Cardiac fibroblast (primary cell): ENCODE measurements at regions not wholly inside any gene's neighbourhood (a gene's known extent, or its start where the extent isn't known, plus 50 kb on each side); places are given as distances from the start of the nearest gene placed in this dataset.
A peak's percentile ranks its signal among the peaks of the same experiment; 100 is the strongest.

Source experiments
- DNase-seq, 2 donors: peaks; one replicate each; pipeline versions ENCODE4 v3.0.0 to v3.0.0-alpha.2; 2010; ENCODE audit warnings: low read depth in 2 of 2
- H3K4me3 ChIP-seq, 2 donors: replicated peaks in 1 of 2; 1 replicate in 1 of 2; 2 replicates in 1 of 2; pipeline ENCODE4 v1.5.1; 2011; ENCODE audit warnings: low read depth in 2 of 2, low read length in 2 of 2, mild to moderate bottlenecking in 2 of 2, moderate library complexity in 1 of 2
- CTCF ChIP-seq: IDR thresholded peaks from one replicate; pipeline ENCODE4 v1.5.1; 2011; ENCODE audit warnings: low read depth, mild to moderate bottlenecking, low read length, inconsistent platforms

- DNase-seq: no peak
- TF ChIP-seq CTCF: no peak
- no peak overlapping the region for H3K4me3 ChIP-seq
These were observed 1069.9 kb downstream of the EFNA5 start for GRCh38 chr5:106600803-106601202.

- DNase-seq: no peak
- no peak overlapping the region for H3K4me3 ChIP-seq
- no peak for TF ChIP-seq CTCF
These were observed 1074.9 kb downstream of the EFNA5 start for GRCh38 chr5:106595864-106596263.

GRCh38 chr5:106584268-106584667 is 1086.5 kb downstream of the EFNA5 start:
- DNase-seq: peak; percentile 4 to 55
- TF ChIP-seq CTCF: no peak
- H3K4me3 ChIP-seq: no peak overlapping the region

GRCh38 chr5:106578736-106579135 is 1092.0 kb downstream of the EFNA5 start:
- no peak for TF ChIP-seq CTCF
- no peak overlapping the region for H3K4me3 ChIP-seq
- DNase-seq: no peak

GRCh38 chr5:106574820-106575219 is 1095.9 kb downstream of the EFNA5 start:
- no peak for TF ChIP-seq CTCF
- no peak overlapping the region for H3K4me3 ChIP-seq
- DNase-seq: no peak

- DNase-seq: no peak
- no peak overlapping the region for H3K4me3 ChIP-seq
- TF ChIP-seq CTCF: no peak
These were observed 1104.7 kb downstream of the EFNA5 start for GRCh38 chr5:106566031-106566430.

GRCh38 chr5:106545325-106545724 is 1125.4 kb downstream of the EFNA5 start:
- no peak for TF ChIP-seq CTCF
- DNase-seq: peak; percentile 3 to 26
- H3K4me3 ChIP-seq: no peak overlapping the region
